Hepatocyte (in vitro differentiated cells): ENCODE measurements at regions not wholly inside any gene's neighbourhood (a gene's known extent, or its start where the extent isn't known, plus 50 kb on each side); places are given as distances from the start of the nearest gene placed in this dataset.
A peak's percentile ranks its signal among the peaks of the same experiment; 100 is the strongest.

Experiments used
- DNase-seq: peaks from one replicate; pipeline ENCODE4 v3.0.0-alpha.2; 2016; ENCODE audit warnings: low spot score
- H2AFZ ChIP-seq: fragments of 200-600 bp; sonication (generic); 2 replicates; pipeline ENCODE4 v1.6.0; 2016; ENCODE audit warnings: antibody characterized with exemption, mild to moderate bottlenecking
- H3K27ac ChIP-seq: fragments of 200-600 bp; sonication (generic); 2 replicates; pipeline ENCODE4 v1.5.1; 2016; ENCODE audit warnings: mild to moderate bottlenecking
- H3K27me3 ChIP-seq: fragments of 200-600 bp; sonication (generic); 2 replicates; pipeline ENCODE4 v1.6.1; 2016
- H3K36me3 ChIP-seq: fragments of 200-600 bp; sonication (generic); replicated peaks from 2 replicates; pipeline ENCODE4 v1.5.1; 2016; ENCODE audit warnings: low read depth; ENCODE audit not compliant: insufficient read depth
- H3K4me1 ChIP-seq: fragments of 200-600 bp; sonication (generic); 2 replicates; pipeline ENCODE4 v1.5.1; 2016; ENCODE audit warnings: mild to moderate bottlenecking, moderate library complexity; ENCODE audit not compliant: insufficient read depth
- H3K4me2 ChIP-seq: fragments of 200-600 bp; sonication (generic); 2 replicates; pipeline ENCODE4 v1.6.0; 2016
- H3K4me3 ChIP-seq: fragments of 200-600 bp; sonication (generic); 2 replicates; pipeline ENCODE4 v1.5.1; 2016; ENCODE audit warnings: mild to moderate bottlenecking
- H3K79me2 ChIP-seq: fragments of 200-600 bp; sonication (generic); 2 replicates; pipeline ENCODE4 v1.6.0; 2017; ENCODE audit warnings: mild to moderate bottlenecking
- H3K9me2 ChIP-seq: fragments of 200-600 bp; sonication (generic); replicated peaks from 2 replicates; pipeline ENCODE4 v1.6.0; 2017; ENCODE audit warnings: mild to moderate bottlenecking; ENCODE audit not compliant: insufficient read depth
- H3K9me3 ChIP-seq: fragments of 200-600 bp; sonication (generic); 2 replicates; pipeline ENCODE4 v1.5.1; 2016; ENCODE audit warnings: low read depth, mild to moderate bottlenecking
- H4K20me1 ChIP-seq: fragments of 200-600 bp; sonication (generic); 2 replicates; pipeline ENCODE4 v1.6.0; 2016; ENCODE audit warnings: mild to moderate bottlenecking; ENCODE audit not compliant: insufficient read depth, poor library complexity, severe bottlenecking
- CTCF ChIP-seq: fragments of 200-600 bp; sonication (generic); IDR thresholded peaks from 2 replicates; pipeline ENCODE4 v1.5.1; 2016; ENCODE audit warnings: antibody characterized with exemption, mild to moderate bottlenecking; ENCODE audit not compliant: poor library complexity
- EZH2 ChIP-seq: fragments of 200-600 bp; sonication (generic); IDR thresholded peaks from 2 replicates; pipeline ENCODE4 v1.6.1; 2016; ENCODE audit warnings: antibody characterized with exemption, mild to moderate bottlenecking, borderline replicate concordance
- EZH2phosphoT487 ChIP-seq: fragments of 200-600 bp; sonication (generic); IDR thresholded peaks from one replicate; pipeline ENCODE4 v1.6.1; 2018; ENCODE audit warnings: antibody characterized with exemption, mild to moderate bottlenecking, low read depth, moderate library complexity; ENCODE audit not compliant: unreplicated experiment, severe bottlenecking
- WGBS: methylation state at CpG from one replicate; pipeline ENCODE4 v1.1.6; 2016; ENCODE audit warnings: low lambda C conversion rate; ENCODE audit errors: missing lambda C conversion rate; 5-methylcytosine and 5-hydroxymethylcytosine counted together

- H3K36me3 ChIP-seq = no peaks in the 10 kb centered on the region
- H3K27ac ChIP-seq = no peak overlapping the region
- no peaks in the 10 kb centered on the region for H3K9me2 ChIP-seq
- H3K27me3 ChIP-seq = no peaks in the 10 kb centered on the region
- no peaks in the 10 kb centered on the region for H3K9me3 ChIP-seq
- H3K4me2 ChIP-seq = no peak overlapping the region
- no peak overlapping the region for H3K4me3 ChIP-seq
- no peaks in the 10 kb centered on the region for H3K79me2 ChIP-seq
- H2AFZ ChIP-seq = no peak overlapping the region
- 93% methylated on average over 1 of the region's 1 CpG for WGBS
- TF ChIP-seq EZH2 (no peak), EZH2phosphoT487 (no peak), CTCF (no peak)
- no peak for DNase-seq
- no peaks in the 10 kb centered on the region for H4K20me1 ChIP-seq
- peaks cover 15% of the 10 kb centered on the region for H3K4me1 ChIP-seq
These were observed 153.1 kb downstream of the FGF9 start for GRCh38 chr13:21823949-21824348.

GRCh38 chr13:21825186-21825585 is 154.3 kb downstream of the FGF9 start:
- H2AFZ ChIP-seq = no peak overlapping the region

GRCh38 chr13:21825801-21826200 is 154.9 kb downstream of the FGF9 start:
- H3K27ac ChIP-seq = peak overlapping the region; percentile 70
- 45% methylated on average over 2 of the region's 2 CpGs for WGBS
- TF ChIP-seq CTCF = no peak
- TF ChIP-seq EZH2phosphoT487 = no peak
- no peak for TF ChIP-seq EZH2

More at GRCh38 chr13:21825186-21825585, 154.3 kb downstream of the FGF9 start:
- Histone ChIP-seq H3K9me2 (no peaks in the 10 kb centered on the region), H3K9me3 (no peaks in the 10 kb centered on the region), H3K36me3 (no peaks in the 10 kb centered on the region), H4K20me1 (no peaks in the 10 kb centered on the region), H3K4me2 (peak overlapping the region; percentile 64), H3K27ac (peak overlapping the region; percentile 80), H3K4me3 (no peak overlapping the region), H3K4me1 (peaks cover 15% of the 10 kb centered on the region), H3K27me3 (no peaks in the 10 kb centered on the region), H3K79me2 (no peaks in the 10 kb centered on the region)
- peak; percentile 73 for DNase-seq
- 25% methylated on average over 6 of the region's 6 CpGs for WGBS
- TF ChIP-seq EZH2phosphoT487 (no peak), EZH2 (no peak), CTCF (no peak)

More at GRCh38 chr13:21825801-21826200, 154.9 kb downstream of the FGF9 start:
- Histone ChIP-seq H4K20me1 (no peaks in the 10 kb centered on the region), H2AFZ (no peak overlapping the region), H3K27me3 (no peaks in the 10 kb centered on the region), H3K4me1 (peaks cover 15% of the 10 kb centered on the region), H3K9me3 (no peaks in the 10 kb centered on the region), H3K79me2 (no peaks in the 10 kb centered on the region), H3K4me2 (no peak overlapping the region), H3K9me2 (no peaks in the 10 kb centered on the region), H3K4me3 (no peak overlapping the region), H3K36me3 (no peaks in the 10 kb centered on the region)
- DNase-seq = no peak
